Colonic mucosa (tissue), 4 donors: ENCODE measurements at regions not wholly inside any gene's neighbourhood (a gene's known extent, or its start where the extent isn't known, plus 50 kb on each side); places are given as distances from the start of the nearest gene placed in this dataset.

Experiments
- DNase-seq: peaks from one replicate; pipeline ENCODE4 v3.0.0-alpha.2; 2020
- H3K27ac ChIP-seq: fragments of 200-600 bp; one replicate; pipeline ENCODE4 v1.8.0; 2021
- H3K27me3 ChIP-seq: fragments of 200-600 bp; one replicate; pipeline ENCODE4 v1.8.0; 2021
- H3K36me3 ChIP-seq: fragments of 200-600 bp; one replicate; pipeline ENCODE4 v1.8.0; 2021
- H3K4me1 ChIP-seq: fragments of 200-600 bp; one replicate; pipeline ENCODE4 v1.8.0; 2021; ENCODE audit warnings: mild to moderate bottlenecking
- H3K4me3 ChIP-seq: fragments of 200-600 bp; one replicate; pipeline ENCODE4 v1.8.0; 2021
- H3K9ac ChIP-seq, 2 donors: one replicate each; pipeline ENCODE4 v1.7.0; 2013; ENCODE audit warnings: control low read depth in 2 of 2, low read depth in 2 of 2, low read length in 2 of 2
- H3K9me3 ChIP-seq: fragments of 200-600 bp; one replicate; pipeline ENCODE4 v1.8.0; 2021
- intact Hi-C: fragments of 100-400 bp; cut with DNase I; formaldehyde crosslinking; loops from one replicate; pipeline ENCODE4 v1.14.1; 2022
- TF ChIP-seq, protein P1 (sequence below): fragments of 200-600 bp; IDR thresholded peaks from one replicate; pipeline ENCODE4 v1.8.0; 2022; ENCODE audit warnings: antibody characterized with exemption, mild to moderate bottlenecking
- donor health status: healthy.
- donor health status: DM: no; HTN: no; CAD: no.
- donor health status: DM: no; HTN: no; CAD: no.

GRCh38 chr13:55615081-55615480 lies 1525.6 kb upstream of the PRR20A start:
- no peak overlapping the region for H3K9ac ChIP-seq
- TF ChIP-seq, protein P1, sequence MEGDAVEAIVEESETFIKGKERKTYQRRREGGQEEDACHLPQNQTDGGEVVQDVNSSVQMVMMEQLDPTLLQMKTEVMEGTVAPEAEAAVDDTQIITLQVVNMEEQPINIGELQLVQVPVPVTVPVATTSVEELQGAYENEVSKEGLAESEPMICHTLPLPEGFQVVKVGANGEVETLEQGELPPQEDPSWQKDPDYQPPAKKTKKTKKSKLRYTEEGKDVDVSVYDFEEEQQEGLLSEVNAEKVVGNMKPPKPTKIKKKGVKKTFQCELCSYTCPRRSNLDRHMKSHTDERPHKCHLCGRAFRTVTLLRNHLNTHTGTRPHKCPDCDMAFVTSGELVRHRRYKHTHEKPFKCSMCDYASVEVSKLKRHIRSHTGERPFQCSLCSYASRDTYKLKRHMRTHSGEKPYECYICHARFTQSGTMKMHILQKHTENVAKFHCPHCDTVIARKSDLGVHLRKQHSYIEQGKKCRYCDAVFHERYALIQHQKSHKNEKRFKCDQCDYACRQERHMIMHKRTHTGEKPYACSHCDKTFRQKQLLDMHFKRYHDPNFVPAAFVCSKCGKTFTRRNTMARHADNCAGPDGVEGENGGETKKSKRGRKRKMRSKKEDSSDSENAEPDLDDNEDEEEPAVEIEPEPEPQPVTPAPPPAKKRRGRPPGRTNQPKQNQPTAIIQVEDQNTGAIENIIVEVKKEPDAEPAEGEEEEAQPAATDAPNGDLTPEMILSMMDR: no peak
- H3K4me3 ChIP-seq: no peak overlapping the region
- H3K9me3 ChIP-seq: no peaks in the 10 kb centered on the region
- H3K27me3 ChIP-seq: no peaks in the 10 kb centered on the region
- H3K27ac ChIP-seq: no peak overlapping the region
- no peaks in the 10 kb centered on the region for H3K4me1 ChIP-seq
- DNase-seq: no peak
- intact Hi-C loops: no loop called here
- H3K36me3 ChIP-seq: no peaks in the 10 kb centered on the region

DNA sequence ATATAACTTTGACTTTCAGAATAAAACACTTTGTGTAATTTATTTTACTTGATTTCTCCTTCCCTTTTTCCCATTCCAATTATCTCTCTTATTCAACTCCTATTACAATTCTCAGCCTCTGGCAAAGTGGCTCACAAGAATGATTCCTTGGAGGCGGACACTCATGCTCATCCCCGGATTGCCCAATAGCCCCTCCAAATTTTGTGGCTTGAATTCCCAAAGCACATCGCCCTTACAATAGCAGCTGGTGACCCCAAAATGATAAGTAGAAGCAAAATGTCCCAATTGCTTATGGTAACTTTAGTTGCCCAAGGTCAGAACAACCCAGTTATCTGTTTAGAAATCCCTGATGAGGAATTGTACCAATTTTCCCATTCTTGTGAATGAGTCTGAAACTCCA lies 1523.5 kb upstream of the PRR20A start:
- Histone ChIP-seq H3K4me1 (no peaks in the 10 kb centered on the region), H3K9me3 (no peaks in the 10 kb centered on the region), H3K4me3 (no peak overlapping the region), H3K36me3 (no peaks in the 10 kb centered on the region), H3K9ac (no peak overlapping the region), H3K27ac (no peak overlapping the region), H3K27me3 (no peaks in the 10 kb centered on the region)
- intact Hi-C loops: no loop called here
- TF ChIP-seq, protein P1: no peak
- DNase-seq: no peak

- Histone ChIP-seq H3K27me3 (no peaks in the 10 kb centered on the region), H3K9me3 (no peaks in the 10 kb centered on the region), H3K9ac (no peak overlapping the region), H3K4me1 (no peaks in the 10 kb centered on the region), H3K4me3 (no peak overlapping the region), H3K27ac (no peak overlapping the region), H3K36me3 (no peaks in the 10 kb centered on the region)
- TF ChIP-seq, protein P1: no peak
- intact Hi-C loops: no loop called here
- no peak for DNase-seq
These were observed 1513.5 kb upstream of the PRR20A start for GRCh38 chr13:55627221-55627620.

DNA sequence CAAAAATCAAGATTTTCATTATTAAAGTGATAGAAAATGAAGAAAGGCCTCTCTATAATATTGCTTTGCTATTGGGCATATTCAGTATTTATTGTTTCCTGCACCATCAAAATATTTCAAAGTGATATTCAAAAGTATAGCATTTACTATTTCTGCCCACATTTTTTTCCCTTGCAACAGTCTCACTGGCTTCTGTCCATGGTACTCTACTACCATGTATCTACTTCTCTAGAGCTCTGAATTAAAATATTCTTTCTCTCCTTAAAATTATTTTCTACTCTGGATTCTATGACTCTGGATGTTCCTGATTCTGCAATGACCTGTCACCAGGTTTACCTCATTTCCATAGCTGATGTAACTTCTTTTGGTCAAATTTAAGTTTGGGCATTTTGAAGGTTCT lies 1508.3 kb upstream of the PRR20A start:
- intact Hi-C loops: no loop called here
- Histone ChIP-seq H3K9me3 (no peaks in the 10 kb centered on the region), H3K4me1 (no peaks in the 10 kb centered on the region), H3K27me3 (no peaks in the 10 kb centered on the region), H3K27ac (no peak overlapping the region), H3K36me3 (no peaks in the 10 kb centered on the region), H3K9ac (no peak overlapping the region), H3K4me3 (no peak overlapping the region)
- TF ChIP-seq, protein P1: no peak
- no peak for DNase-seq

DNA sequence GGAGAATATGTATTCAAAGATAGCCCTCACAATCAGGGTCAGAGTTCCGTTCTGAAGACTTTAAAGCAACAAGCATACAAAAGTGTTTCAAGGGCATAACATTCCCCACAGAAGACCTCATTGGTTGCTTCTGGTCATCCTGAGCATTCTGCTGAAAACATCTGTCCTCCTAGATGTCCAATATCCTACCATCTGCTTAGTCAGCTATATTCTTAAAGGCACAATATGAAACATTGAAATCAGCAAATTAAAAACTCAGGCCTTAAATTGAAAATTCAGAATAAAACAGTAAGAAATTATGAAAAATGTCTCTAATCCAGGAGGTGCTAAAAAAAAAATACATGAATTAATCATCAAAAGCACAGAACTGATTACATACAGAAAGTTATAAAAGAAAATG lies 1491.2 kb upstream of the PRR20A start:
- Histone ChIP-seq H3K4me3 (no peak overlapping the region), H3K9me3 (no peaks in the 10 kb centered on the region), H3K27ac (no peak overlapping the region), H3K4me1 (no peaks in the 10 kb centered on the region), H3K36me3 (no peaks in the 10 kb centered on the region), H3K27me3 (no peaks in the 10 kb centered on the region), H3K9ac (no peak overlapping the region)
- DNase-seq: no peak
- intact Hi-C loops: no loop called here
- TF ChIP-seq, protein P1: no peak

- intact Hi-C loops: no loop called here
- TF ChIP-seq, protein P1: no peak
- Histone ChIP-seq H3K36me3 (no peaks in the 10 kb centered on the region), H3K27me3 (no peaks in the 10 kb centered on the region), H3K9me3 (no peaks in the 10 kb centered on the region), H3K27ac (no peak overlapping the region), H3K9ac (no peak overlapping the region), H3K4me3 (no peak overlapping the region), H3K4me1 (no peaks in the 10 kb centered on the region)
- no peak for DNase-seq
These were observed 1488.1 kb upstream of the PRR20A start for GRCh38 chr13:55652657-55653056.
